Transverse colon (tissue), 4 donors: ENCODE measurements at regions not wholly inside any gene's neighbourhood (a gene's known extent, or its start where the extent isn't known, plus 50 kb on each side); places are given as distances from the start of the nearest gene placed in this dataset.

Experiments
- CTCF ChIP-seq, 5 experiments: fragments of 200-600 bp in 3 of 5; fragments of 450-650 bp in 2 of 5; sonication (generic) in 3 of 5; IDR thresholded peaks; 1 replicate in 2 of 5; 2 replicates in 3 of 5; pipeline ENCODE4 v1.5.1; 2016 to 2017; ENCODE audit warnings: antibody characterized with exemption in 5 of 5, inconsistent platforms in 3 of 5, mild to moderate bottlenecking in 2 of 5, moderate library complexity in 1 of 5
- POLR2AphosphoS5 ChIP-seq, 3 donors: sonication (generic); formaldehyde crosslinking; IDR thresholded peaks; one replicate each; pipeline ENCODE4 v1.6.1; 2016; ENCODE audit warnings: antibody characterized with exemption in 3 of 3

- TF ChIP-seq CTCF (IDR thresholded peaks at IDR 0.05) (no peak), POLR2AphosphoS5 (IDR thresholded peaks at IDR 0.05) (no peak)
Measured at GRCh38 chr11:91230647-91231046, 994.0 kb upstream of the FAT3 start.
